ENCODE measurements at regions not wholly inside any gene's neighbourhood (a gene's known extent, or its start where the extent isn't known, plus 50 kb on each side); places are given as distances from the start of the nearest gene placed in this dataset.

DNA sequence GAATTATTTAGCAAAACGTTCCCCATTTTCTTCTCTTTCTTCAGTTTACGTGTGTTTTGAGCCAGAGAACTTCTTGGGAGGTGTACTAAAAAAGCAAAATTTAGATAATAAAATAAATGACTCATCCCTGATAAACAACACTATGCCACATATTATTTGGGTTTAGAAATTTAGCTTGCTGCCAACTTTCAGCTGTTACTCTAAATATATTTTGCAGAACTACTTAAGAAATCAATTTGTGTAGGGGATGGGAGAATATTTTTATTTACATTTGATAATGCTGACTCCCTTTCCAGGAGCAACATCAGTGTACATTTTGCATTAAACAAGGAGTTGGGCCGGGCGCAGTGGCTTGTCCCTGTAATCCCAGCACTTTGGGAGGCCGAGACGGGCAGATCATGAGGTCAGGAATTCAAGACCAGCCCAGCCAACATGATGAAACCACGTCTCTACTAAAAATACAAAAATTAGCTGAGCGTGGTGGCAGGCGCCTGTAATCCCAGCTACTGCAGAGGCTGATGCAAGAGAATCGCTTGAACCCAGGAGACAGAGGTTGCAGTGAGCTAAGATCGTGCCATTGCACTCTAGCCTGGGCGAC, 151.4 kb upstream of the ZRANB2 start:
- TF ChIP-seq, protein P1, sequence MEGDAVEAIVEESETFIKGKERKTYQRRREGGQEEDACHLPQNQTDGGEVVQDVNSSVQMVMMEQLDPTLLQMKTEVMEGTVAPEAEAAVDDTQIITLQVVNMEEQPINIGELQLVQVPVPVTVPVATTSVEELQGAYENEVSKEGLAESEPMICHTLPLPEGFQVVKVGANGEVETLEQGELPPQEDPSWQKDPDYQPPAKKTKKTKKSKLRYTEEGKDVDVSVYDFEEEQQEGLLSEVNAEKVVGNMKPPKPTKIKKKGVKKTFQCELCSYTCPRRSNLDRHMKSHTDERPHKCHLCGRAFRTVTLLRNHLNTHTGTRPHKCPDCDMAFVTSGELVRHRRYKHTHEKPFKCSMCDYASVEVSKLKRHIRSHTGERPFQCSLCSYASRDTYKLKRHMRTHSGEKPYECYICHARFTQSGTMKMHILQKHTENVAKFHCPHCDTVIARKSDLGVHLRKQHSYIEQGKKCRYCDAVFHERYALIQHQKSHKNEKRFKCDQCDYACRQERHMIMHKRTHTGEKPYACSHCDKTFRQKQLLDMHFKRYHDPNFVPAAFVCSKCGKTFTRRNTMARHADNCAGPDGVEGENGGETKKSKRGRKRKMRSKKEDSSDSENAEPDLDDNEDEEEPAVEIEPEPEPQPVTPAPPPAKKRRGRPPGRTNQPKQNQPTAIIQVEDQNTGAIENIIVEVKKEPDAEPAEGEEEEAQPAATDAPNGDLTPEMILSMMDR (IDR thresholded peaks at IDR 0.05), result no peak
- no peak for TF ChIP-seq POLR2AphosphoS5 (IDR thresholded peaks at IDR 0.05)
- no peak for TF ChIP-seq EP300 (IDR thresholded peaks at IDR 0.05; ENCODE audit: low read depth)

All from transverse colon (tissue), 4 donors.